Activated CD8-positive, alpha-beta T cell treated with anti-CD3 and anti-CD28 coated beads for 36 hours (primary cell): ENCODE measurements at regions not wholly inside any gene's neighbourhood (a gene's known extent, or its start where the extent isn't known, plus 50 kb on each side); places are given as distances from the start of the nearest gene placed in this dataset.

Source experiments
- ATAC-seq: fragments of 200-7000 bp; cut with Tn5 transposase; one replicate; pipeline ENCODE4 v1.10.0; 2021; ENCODE audit warnings: mild to moderate bottlenecking, moderate library complexity
- CTCF ChIA-PET: fragments of 350-600 bp; sonication (Branson Sonifier 250); formaldehyde crosslinking; loops from one replicate; lab custom pipeline; 2021; ENCODE audit warnings: antibody characterized with exemption; lab: Charles Lee
- POLR2A ChIA-PET: fragments of 350-600 bp; sonication (Branson Sonifier 250); formaldehyde crosslinking; loops from one replicate; lab custom pipeline; 2021; ENCODE audit warnings: antibody characterized with exemption; lab: Charles Lee
- DNase-seq: peaks from one replicate; pipeline ENCODE4 v3.0.0-alpha.2; 2020
- H3K27ac Mint-ChIP-seq: one replicate; pipeline ENCODE4 v1.8.0; 2021; ENCODE audit warnings: mild to moderate bottlenecking, mixed read lengths
- H3K27me3 Mint-ChIP-seq: one replicate; pipeline ENCODE4 v1.8.0; 2021; ENCODE audit warnings: mixed read lengths
- H3K36me3 Mint-ChIP-seq: one replicate; pipeline ENCODE4 v1.8.0; 2021; ENCODE audit warnings: low read depth, mixed read lengths
- H3K4me1 Mint-ChIP-seq: one replicate; pipeline ENCODE4 v1.8.0; 2021; ENCODE audit warnings: low read depth, mixed read lengths
- H3K4me3 Mint-ChIP-seq: one replicate; pipeline ENCODE4 v1.8.0; 2021; ENCODE audit warnings: mild to moderate bottlenecking, moderate library complexity, mixed read lengths
- H3K9me3 Mint-ChIP-seq: one replicate; pipeline ENCODE4 v1.8.0; 2021; ENCODE audit warnings: mixed read lengths
- CTCF ChIP-seq: fragments of 200-600 bp; IDR thresholded peaks from one replicate; pipeline ENCODE4 v1.8.0; 2022; ENCODE audit warnings: antibody characterized with exemption, mild to moderate bottlenecking
- intact Hi-C: fragments of 100-400 bp; cut with micrococcal nuclease; formaldehyde crosslinking; loops from one replicate; pipeline ENCODE4 v1.10.0; 2022

- POLR2A ChIA-PET, result interaction anchor here (1.1 to 1.3 kb wide), 2 partner anchors 13 to 49 kb away, joined by 3 to 4 read pairs; no protein-coding TSS in a partner anchor
- no peaks in the 10 kb centered on the region for H3K36me3 Mint-ChIP-seq
- no peaks in the 10 kb centered on the region for H3K27me3 Mint-ChIP-seq
- DNase-seq, result no peak
- peaks cover 10% of the 10 kb centered on the region for H3K4me1 Mint-ChIP-seq
- no peak overlapping the region for H3K4me3 Mint-ChIP-seq
- H3K27ac Mint-ChIP-seq, result no peak overlapping the region
- no peak for TF ChIP-seq CTCF
- intact Hi-C loops, result no loop called here
- H3K9me3 Mint-ChIP-seq, result peaks cover 7% of the 10 kb centered on the region
- CTCF ChIA-PET, result no interaction called here
- ATAC-seq, result no peak
These were observed 54.7 kb downstream of the MYEOV start for GRCh38 chr11:69348414-69349235.

GRCh38 chr11:69350040-69350439 lies 56.1 kb downstream of the MYEOV start:
- TF ChIP-seq CTCF, result no peak
- Mint-ChIP-seq H3K36me3 (no peaks in the 10 kb centered on the region), H3K4me1 (peaks cover 10% of the 10 kb centered on the region), H3K9me3 (peaks cover 7% of the 10 kb centered on the region), H3K4me3 (no peak overlapping the region), H3K27ac (no peak overlapping the region), H3K27me3 (no peaks in the 10 kb centered on the region)
- ATAC-seq (no peak), DNase-seq (no peak)
- ChIA-PET CTCF (no interaction called here), POLR2A (no interaction called here)
- intact Hi-C loops, result no loop called here

- no peak overlapping the region for H3K27ac Mint-ChIP-seq
- peaks cover 7% of the 10 kb centered on the region for H3K9me3 Mint-ChIP-seq
- DNase-seq (no peak), ATAC-seq (no peak)
- no peaks in the 10 kb centered on the region for H3K36me3 Mint-ChIP-seq
- POLR2A ChIA-PET, result no interaction called here
- no peaks in the 10 kb centered on the region for H3K27me3 Mint-ChIP-seq
- no peak overlapping the region for H3K4me3 Mint-ChIP-seq
- intact Hi-C loops, result no loop called here
- H3K4me1 Mint-ChIP-seq, result peaks cover 10% of the 10 kb centered on the region
- CTCF ChIA-PET, result no interaction called here
- TF ChIP-seq CTCF, result no peak
These were observed 56.6 kb downstream of the MYEOV start for GRCh38 chr11:69350596-69350995.

GRCh38 chr11:69351460-69351859 lies 57.5 kb downstream of the MYEOV start:
- Mint-ChIP-seq H3K36me3 (no peaks in the 10 kb centered on the region), H3K4me1 (peaks cover 10% of the 10 kb centered on the region), H3K9me3 (peaks cover 7% of the 10 kb centered on the region), H3K27ac (no peak overlapping the region), H3K27me3 (no peaks in the 10 kb centered on the region), H3K4me3 (no peak overlapping the region)
- no peak for TF ChIP-seq CTCF
- POLR2A ChIA-PET, result no interaction called here
- ATAC-seq (no peak), DNase-seq (no peak)
- intact Hi-C loops, result no loop called here
- CTCF ChIA-PET, result no interaction called here

GRCh38 chr11:69352166-69352565 lies 58.2 kb downstream of the MYEOV start:
- CTCF ChIA-PET, result no interaction called here
- H3K27ac Mint-ChIP-seq, result no peak overlapping the region

More at GRCh38 chr11:69352166-69352565, 58.2 kb downstream of the MYEOV start:
- Mint-ChIP-seq H3K27me3 (no peaks in the 10 kb centered on the region), H3K4me1 (peaks cover 10% of the 10 kb centered on the region), H3K9me3 (peaks cover 7% of the 10 kb centered on the region), H3K4me3 (no peak overlapping the region), H3K36me3 (no peaks in the 10 kb centered on the region)
- POLR2A ChIA-PET, result no interaction called here
- intact Hi-C loops, result no loop called here
- TF ChIP-seq CTCF, result no peak
- no peak for DNase-seq
- ATAC-seq, result no peak
